Fibroblast of gingiva (primary cell): ENCODE measurements at regions not wholly inside any gene's neighbourhood (a gene's known extent, or its start where the extent isn't known, plus 50 kb on each side); places are given as distances from the start of the nearest gene placed in this dataset.
"Not testable (repeated sequence)": the region's sequence is repeated elsewhere in the genome, so short reads cannot be mapped to it uniquely, and the experiment has no call there.

Source experiments
- DNase-seq: peaks from one replicate; pipeline ENCODE4 v3.0.0-alpha.2; 2011; ENCODE audit warnings: low read depth

GRCh38 chr12:131458048-131458374 lies 252.9 kb upstream of the SFSWAP start:
- no peak for DNase-seq

GRCh38 chr12:131458931-131459772 lies 251.7 kb upstream of the SFSWAP start:
- no peak for DNase-seq

GRCh38 chr12:131459773-131460365 lies 251.0 kb upstream of the SFSWAP start:
- no peak for DNase-seq

- no peak for DNase-seq
These were observed 250.4 kb upstream of the SFSWAP start for GRCh38 chr12:131460520-131460919.

GRCh38 chr12:131461096-131461495 lies 249.8 kb upstream of the SFSWAP start:
- no peak for DNase-seq

- DNase-seq = no peak
These were observed 247.7 kb upstream of the SFSWAP start for GRCh38 chr12:131463174-131463573.

- DNase-seq = no peak
These were observed 246.8 kb upstream of the SFSWAP start for GRCh38 chr12:131464081-131464480.

- no peak for DNase-seq
These were observed 244.6 kb upstream of the SFSWAP start for GRCh38 chr12:131466306-131466705.

- DNase-seq = no peak
These were observed 244.0 kb upstream of the SFSWAP start for GRCh38 chr12:131466932-131467331.

- DNase-seq = no peak
These were observed 242.7 kb upstream of the SFSWAP start for GRCh38 chr12:131468206-131468605.

- DNase-seq = not testable (repeated sequence)
These were observed 240.9 kb upstream of the SFSWAP start for GRCh38 chr12:131469945-131470344.

GRCh38 chr12:131471271-131471905 lies 239.5 kb upstream of the SFSWAP start:
- DNase-seq = no peak

- no peak for DNase-seq
These were observed 238.8 kb upstream of the SFSWAP start for GRCh38 chr12:131471946-131472732.

- no peak for DNase-seq
These were observed 237.6 kb upstream of the SFSWAP start for GRCh38 chr12:131473261-131473660.

GRCh38 chr12:131473741-131474709 lies 236.9 kb upstream of the SFSWAP start:
- DNase-seq = no peak

- DNase-seq = not testable (repeated sequence)
These were observed 235.9 kb upstream of the SFSWAP start for GRCh38 chr12:131475012-131475411.

GRCh38 chr12:131477613-131478012 lies 233.3 kb upstream of the SFSWAP start:
- DNase-seq = no peak

GRCh38 chr12:131478468-131478867 lies 232.4 kb upstream of the SFSWAP start:
- DNase-seq = no peak

- no peak for DNase-seq
These were observed 228.7 kb upstream of the SFSWAP start for GRCh38 chr12:131482199-131482598.

GRCh38 chr12:131482686-131483085 lies 228.2 kb upstream of the SFSWAP start:
- DNase-seq = no peak
